GM12864 (cell line): ENCODE measurements at regions not wholly inside any gene's neighbourhood (a gene's known extent, or its start where the extent isn't known, plus 50 kb on each side); places are given as distances from the start of the nearest gene placed in this dataset.

Experiments used
- DNase-seq: peaks from one replicate; pipeline ENCODE4 v3.0.0-alpha.2; 2011; ENCODE audit warnings: low read depth
- H3K4me3 ChIP-seq: 2 replicates; pipeline ENCODE4 v1.5.1; 2011; ENCODE audit warnings: mild to moderate bottlenecking, low read depth, low read length, control low read depth
- TF ChIP-seq, protein P1 (sequence below): IDR thresholded peaks from 2 replicates; pipeline ENCODE4 v1.5.1; 2011; ENCODE audit warnings: low read depth, mild to moderate bottlenecking, moderate library complexity, low read length, control low read depth, inconsistent platforms; ENCODE audit errors: missing control alignments

- no peak overlapping the region for H3K4me3 ChIP-seq
- DNase-seq, result no peak
- TF ChIP-seq, protein P1, sequence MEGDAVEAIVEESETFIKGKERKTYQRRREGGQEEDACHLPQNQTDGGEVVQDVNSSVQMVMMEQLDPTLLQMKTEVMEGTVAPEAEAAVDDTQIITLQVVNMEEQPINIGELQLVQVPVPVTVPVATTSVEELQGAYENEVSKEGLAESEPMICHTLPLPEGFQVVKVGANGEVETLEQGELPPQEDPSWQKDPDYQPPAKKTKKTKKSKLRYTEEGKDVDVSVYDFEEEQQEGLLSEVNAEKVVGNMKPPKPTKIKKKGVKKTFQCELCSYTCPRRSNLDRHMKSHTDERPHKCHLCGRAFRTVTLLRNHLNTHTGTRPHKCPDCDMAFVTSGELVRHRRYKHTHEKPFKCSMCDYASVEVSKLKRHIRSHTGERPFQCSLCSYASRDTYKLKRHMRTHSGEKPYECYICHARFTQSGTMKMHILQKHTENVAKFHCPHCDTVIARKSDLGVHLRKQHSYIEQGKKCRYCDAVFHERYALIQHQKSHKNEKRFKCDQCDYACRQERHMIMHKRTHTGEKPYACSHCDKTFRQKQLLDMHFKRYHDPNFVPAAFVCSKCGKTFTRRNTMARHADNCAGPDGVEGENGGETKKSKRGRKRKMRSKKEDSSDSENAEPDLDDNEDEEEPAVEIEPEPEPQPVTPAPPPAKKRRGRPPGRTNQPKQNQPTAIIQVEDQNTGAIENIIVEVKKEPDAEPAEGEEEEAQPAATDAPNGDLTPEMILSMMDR, result no peak
These were observed 176.8 kb upstream of the FERD3L start for GRCh38 chr7:19322002-19322401.

GRCh38 chr7:19318287-19318686 lies 173.1 kb upstream of the FERD3L start:
- no peak for DNase-seq
- TF ChIP-seq, protein P1, result no peak
- H3K4me3 ChIP-seq, result no peak overlapping the region

- H3K4me3 ChIP-seq, result no peak overlapping the region
- no peak for DNase-seq
- TF ChIP-seq, protein P1, result no peak
These were observed 172.2 kb upstream of the FERD3L start for GRCh38 chr7:19317461-19317860.

DNA sequence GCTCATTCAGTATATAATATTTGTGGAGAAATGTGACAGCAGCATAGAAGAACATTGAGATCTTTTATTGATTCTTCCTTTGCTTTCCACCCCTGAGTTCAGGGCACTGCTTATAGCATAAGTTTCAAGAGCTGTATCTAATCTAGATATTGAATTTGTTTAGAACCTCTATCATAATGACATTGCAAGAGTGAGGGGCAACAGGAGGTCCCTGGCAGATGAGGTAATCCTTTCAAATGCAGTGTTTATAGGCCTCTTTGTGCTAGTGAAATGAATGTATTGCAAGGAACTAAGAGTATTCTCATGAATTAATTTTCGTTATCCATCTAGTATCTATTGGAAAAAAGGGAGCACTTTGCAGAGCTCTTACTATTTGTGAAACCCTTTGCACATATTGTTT lies 167.2 kb upstream of the FERD3L start:
- no peak overlapping the region for H3K4me3 ChIP-seq
- DNase-seq, result no peak
- TF ChIP-seq, protein P1, result no peak

GRCh38 chr7:19307554-19307953 lies 162.3 kb upstream of the FERD3L start:
- DNase-seq, result no peak
- no peak overlapping the region for H3K4me3 ChIP-seq
- TF ChIP-seq, protein P1, result no peak

DNA sequence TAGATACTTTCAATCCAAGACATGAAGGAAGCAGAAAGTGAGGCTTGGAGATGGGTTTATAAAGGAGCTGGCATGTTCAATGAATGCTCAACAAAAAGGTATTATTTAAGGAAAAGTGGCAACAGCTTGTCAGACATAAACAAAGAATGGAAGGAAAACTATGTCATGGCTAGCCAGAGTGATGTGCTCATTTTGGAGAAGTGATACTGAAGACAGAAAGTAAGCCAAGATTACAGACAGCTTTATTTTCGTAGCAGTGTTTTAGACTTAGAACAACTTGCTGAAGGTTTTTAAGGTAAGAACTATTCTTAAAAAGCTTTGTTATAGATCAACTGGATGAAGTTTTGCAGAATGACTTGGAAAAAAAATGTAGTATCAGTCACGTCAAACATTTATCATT lies 160.5 kb upstream of the FERD3L start:
- TF ChIP-seq, protein P1, result no peak
- DNase-seq, result no peak
- no peak overlapping the region for H3K4me3 ChIP-seq

DNA sequence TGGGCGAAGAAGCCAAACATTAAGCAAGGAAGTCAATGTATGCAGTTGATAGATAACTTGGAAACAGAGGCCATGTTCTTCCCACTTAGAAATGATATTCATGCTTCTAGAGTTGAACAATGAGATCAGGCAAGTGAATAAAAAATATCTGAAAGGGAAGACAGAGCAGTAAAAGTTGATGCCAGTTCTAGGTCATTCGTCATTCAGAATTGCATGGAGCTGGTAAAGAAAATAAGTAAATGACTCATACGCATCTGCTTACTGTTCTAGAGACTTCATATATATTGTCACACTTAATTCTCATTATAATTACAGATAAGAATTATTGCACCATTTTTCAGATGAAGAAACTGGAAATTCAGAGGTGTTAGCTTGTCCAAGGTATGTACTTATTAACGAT lies 158.9 kb upstream of the FERD3L start:
- no peak overlapping the region for H3K4me3 ChIP-seq
- DNase-seq, result no peak
- TF ChIP-seq, protein P1, result no peak
